Endodermal cell (in vitro differentiated cells): ENCODE measurements at regions not wholly inside any gene's neighbourhood (a gene's known extent, or its start where the extent isn't known, plus 50 kb on each side); places are given as distances from the start of the nearest gene placed in this dataset.

Source experiments
- DNase-seq: peaks from one replicate; pipeline ENCODE4 v3.0.0-alpha.2; 2017
- H3K27ac ChIP-seq: 2 replicates; pipeline ENCODE4 v1.5.1; 2013; ENCODE audit warnings: mild to moderate bottlenecking, low read depth, low read length, moderate library complexity
- H3K27me3 ChIP-seq: 2 replicates; pipeline ENCODE4 v1.6.1; 2013; ENCODE audit warnings: mild to moderate bottlenecking, low read length, moderate library complexity; ENCODE audit not compliant: insufficient read depth, control insufficient read depth, poor library complexity, severe bottlenecking
- H3K36me3 ChIP-seq: 2 replicates; pipeline ENCODE4 v1.7.0; 2013; ENCODE audit warnings: mild to moderate bottlenecking, low read length, moderate library complexity; ENCODE audit not compliant: control insufficient read depth, insufficient read depth
- H3K4me1 ChIP-seq: one replicate; pipeline ENCODE4 v1.7.0; 2013; ENCODE audit warnings: low read length; ENCODE audit not compliant: control insufficient read depth, insufficient read depth
- H3K4me3 ChIP-seq: 2 replicates; pipeline ENCODE4 v1.5.1; 2013; ENCODE audit warnings: mild to moderate bottlenecking, low read length, moderate library complexity
- H3K9ac ChIP-seq: 2 replicates; pipeline ENCODE4 v1.6.1; 2013; ENCODE audit warnings: mild to moderate bottlenecking, low read length, moderate library complexity; ENCODE audit not compliant: poor library complexity, severe bottlenecking; ENCODE audit errors: extremely low read depth
- H3K9me3 ChIP-seq: 2 replicates; pipeline ENCODE4 v1.6.1; 2013; ENCODE audit warnings: mild to moderate bottlenecking, low read length, moderate library complexity; ENCODE audit not compliant: control insufficient read depth
- H3K27ac Mint-ChIP-seq: 2 replicates; pipeline ENCODE4 v1.8.0; 2020; ENCODE audit warnings: mixed read lengths
- H3K27me3 Mint-ChIP-seq: 2 replicates; pipeline ENCODE4 v1.8.0; 2021; ENCODE audit warnings: mild to moderate bottlenecking, mixed read lengths; ENCODE audit not compliant: insufficient read depth
- H3K36me3 Mint-ChIP-seq: 2 replicates; pipeline ENCODE4 v1.8.0; 2020; ENCODE audit warnings: low read depth, mixed read lengths
- H3K4me1 Mint-ChIP-seq: 2 replicates; pipeline ENCODE4 v1.8.0; 2020; ENCODE audit warnings: mixed read lengths
- H3K4me3 Mint-ChIP-seq: 2 replicates; pipeline ENCODE4 v1.8.0; 2020; ENCODE audit warnings: mild to moderate bottlenecking, moderate library complexity, mixed read lengths
- H3K9me3 Mint-ChIP-seq: 2 replicates; pipeline ENCODE4 v1.8.0; 2020; ENCODE audit warnings: mild to moderate bottlenecking, mixed read lengths
- CTCF ChIP-seq: fragments of 200-600 bp; sonication (generic); conservative IDR thresholded peaks from 2 replicates; pipeline ENCODE4 v1.5.0; 2021; ENCODE audit warnings: antibody characterized with exemption, mild to moderate bottlenecking
- WGBS, 2 experiments: methylation state at CpG; one replicate each; pipeline versions ENCODE4 v1.1.5 to v1.1.7; 2013; ENCODE audit warnings: missing lambda C conversion rate in 2 of 2, mixed read lengths in 1 of 2; ENCODE audit not compliant: insufficient coverage in 1 of 2, insufficient read length in 1 of 2; 5-methylcytosine and 5-hydroxymethylcytosine counted together

- Histone ChIP-seq H3K27ac (no peak overlapping the region), H3K9me3 (peaks cover 13% of the 10 kb centered on the region), H3K36me3 (no peaks in the 10 kb centered on the region), H3K9ac (no peak overlapping the region), H3K27me3 (no peaks in the 10 kb centered on the region), H3K4me3 (no peak overlapping the region), H3K4me1 (no peaks in the 10 kb centered on the region)
- DNase-seq: no peak
- Mint-ChIP-seq H3K4me1 (peaks cover 25% of the 10 kb centered on the region), H3K27me3 (no peaks in the 10 kb centered on the region), H3K27ac (no peak overlapping the region), H3K36me3 (no peaks in the 10 kb centered on the region), H3K4me3 (no peak overlapping the region), H3K9me3 (peaks cover 6% of the 10 kb centered on the region)
- WGBS, 2 experiments: 13% methylated on average over 1 of the region's 1 CpG; no CpG with 5 or more reads in 1 of the 2 experiments
- peak; percentile 78 for TF ChIP-seq CTCF
Measured at GRCh38 chr7:46776790-46777189, 805.1 kb downstream of the TNS3 start.

GRCh38 chr7:46775776-46776175, 806.1 kb downstream of the TNS3 start:
- Histone ChIP-seq H3K9me3 (peaks cover 6% of the 10 kb centered on the region), H3K27me3 (no peaks in the 10 kb centered on the region), H3K4me3 (no peak overlapping the region), H3K9ac (no peak overlapping the region), H3K4me1 (no peaks in the 10 kb centered on the region), H3K27ac (no peak overlapping the region), H3K36me3 (no peaks in the 10 kb centered on the region)
- peaks cover 25% of the 10 kb centered on the region for H3K4me1 Mint-ChIP-seq
- peaks cover 3% of the 10 kb centered on the region for H3K9me3 Mint-ChIP-seq
- TF ChIP-seq CTCF: no peak
- DNase-seq: no peak
- H3K36me3 Mint-ChIP-seq: no peaks in the 10 kb centered on the region
- H3K4me3 Mint-ChIP-seq: no peak overlapping the region
- WGBS, 2 experiments: 60 to 72% methylated on average over 1 to 2 of the region's 2 CpGs
- no peaks in the 10 kb centered on the region for H3K27me3 Mint-ChIP-seq
- H3K27ac Mint-ChIP-seq: no peak overlapping the region

DNA sequence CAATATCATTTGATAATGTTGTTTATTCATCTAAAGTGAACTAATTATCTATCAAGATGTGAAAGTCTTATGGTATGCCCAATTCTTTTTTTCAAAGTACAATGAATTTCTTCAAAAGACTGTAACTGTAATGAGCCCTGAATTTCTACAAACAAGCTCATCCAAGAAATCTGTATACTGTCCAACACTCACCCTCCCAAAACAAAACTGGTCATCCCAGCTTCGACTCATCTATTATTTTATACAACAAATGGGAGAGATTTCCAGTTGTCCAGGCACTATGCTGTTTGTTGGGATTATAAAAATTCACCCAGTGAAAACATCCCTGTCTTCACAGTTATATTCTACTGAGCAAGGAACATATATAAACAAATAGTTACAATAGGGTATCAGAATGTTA, 806.9 kb downstream of the TNS3 start:
- DNase-seq: no peak
- peaks cover 25% of the 10 kb centered on the region for H3K4me1 Mint-ChIP-seq

More for the DNA sequence above, 806.9 kb downstream of the TNS3 start:
- no peak overlapping the region for H3K4me3 ChIP-seq
- H3K27me3 ChIP-seq: no peaks in the 10 kb centered on the region
- H3K36me3 ChIP-seq: no peaks in the 10 kb centered on the region
- Mint-ChIP-seq H3K36me3 (no peaks in the 10 kb centered on the region), H3K27ac (no peak overlapping the region), H3K4me3 (no peak overlapping the region), H3K9me3 (peaks cover 6% of the 10 kb centered on the region), H3K27me3 (no peaks in the 10 kb centered on the region)
- H3K4me1 ChIP-seq: no peaks in the 10 kb centered on the region
- no peak for TF ChIP-seq CTCF
- H3K9me3 ChIP-seq: peaks cover 5% of the 10 kb centered on the region
- 100% methylated on average over 1 of the region's 1 CpG; no CpG with 5 or more reads in 1 of the 2 experiments for WGBS, 2 experiments
- no peak overlapping the region for H3K27ac ChIP-seq
- no peak overlapping the region for H3K9ac ChIP-seq
